B cell (primary cell): ENCODE measurements at regions not wholly inside any gene's neighbourhood (a gene's known extent, or its start where the extent isn't known, plus 50 kb on each side); places are given as distances from the start of the nearest gene placed in this dataset.

ENCODE experiments used
- CTCF ChIP-seq: fragments of 200-600 bp; IDR thresholded peaks from one replicate; pipeline ENCODE4 v1.8.0; 2022; ENCODE audit warnings: antibody characterized with exemption, mild to moderate bottlenecking
- EZH2 ChIP-seq: IDR thresholded peaks from 2 replicates; pipeline ENCODE4 v1.6.1; 2012; ENCODE audit warnings: borderline replicate concordance, low read depth, mild to moderate bottlenecking, moderate library complexity, low read length; ENCODE audit not compliant: insufficient read depth, poor library complexity, severe bottlenecking

DNA sequence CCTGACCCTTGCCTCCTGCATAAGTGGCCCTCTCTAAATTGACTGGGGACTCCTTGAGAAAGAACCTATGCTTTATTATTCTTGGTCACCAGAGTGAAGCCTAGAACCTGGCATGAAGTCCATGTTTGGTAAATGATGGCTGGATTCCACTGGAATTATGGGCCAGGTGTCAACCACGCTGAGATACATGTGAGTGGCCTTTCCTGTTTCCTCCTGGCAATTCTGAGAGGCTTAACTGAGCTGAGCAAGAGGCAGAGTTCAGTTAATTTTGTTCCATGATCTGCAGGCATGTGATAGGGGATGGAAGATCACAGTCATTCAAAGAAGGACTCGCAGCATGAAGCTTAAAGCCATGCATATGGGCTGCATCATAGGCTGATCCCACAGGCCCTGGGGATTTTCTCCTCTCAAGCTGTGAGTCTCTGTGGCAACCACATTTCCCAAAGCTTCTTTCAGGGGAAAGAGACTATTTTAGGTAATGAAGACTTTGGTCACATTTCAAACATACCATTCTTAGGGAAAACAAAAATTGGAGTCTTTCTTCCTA, 69.4 kb upstream of the CLNK start:
- no peak for TF ChIP-seq EZH2
- no peak for TF ChIP-seq CTCF
